BE2C (cell line): ENCODE measurements at regions not wholly inside any gene's neighbourhood (a gene's known extent, or its start where the extent isn't known, plus 50 kb on each side); places are given as distances from the start of the nearest gene placed in this dataset.

Source experiments
- DNase-seq: peaks from one replicate; pipeline ENCODE4 v3.0.0-alpha.2; 2020
- H3K27me3 ChIP-seq: fragments of 250-450 bp; sonication (Bioruptor Pico); 2 replicates; pipeline ENCODE4 v1.5.1; 2020; ENCODE audit warnings: mild to moderate bottlenecking
- H3K36me3 ChIP-seq: fragments of 250-450 bp; sonication (Bioruptor Pico); 2 replicates; pipeline ENCODE4 v1.5.1; 2020; ENCODE audit warnings: mild to moderate bottlenecking
- H3K4me1 ChIP-seq: fragments of 250-450 bp; sonication (Bioruptor Pico); 2 replicates; pipeline ENCODE4 v1.5.1; 2020
- H3K4me3 ChIP-seq: 2 replicates; pipeline ENCODE4 v1.5.1; 2011; ENCODE audit warnings: low read depth, low read length
- H3K9me3 ChIP-seq: fragments of 250-450 bp; sonication (Bioruptor Pico); 2 replicates; pipeline ENCODE4 v1.5.1; 2020
- TF ChIP-seq, protein P1 (sequence below): IDR thresholded peaks from 2 replicates; pipeline ENCODE4 v1.5.1; 2012; ENCODE audit warnings: mild to moderate bottlenecking, low read depth, low read length

DNA sequence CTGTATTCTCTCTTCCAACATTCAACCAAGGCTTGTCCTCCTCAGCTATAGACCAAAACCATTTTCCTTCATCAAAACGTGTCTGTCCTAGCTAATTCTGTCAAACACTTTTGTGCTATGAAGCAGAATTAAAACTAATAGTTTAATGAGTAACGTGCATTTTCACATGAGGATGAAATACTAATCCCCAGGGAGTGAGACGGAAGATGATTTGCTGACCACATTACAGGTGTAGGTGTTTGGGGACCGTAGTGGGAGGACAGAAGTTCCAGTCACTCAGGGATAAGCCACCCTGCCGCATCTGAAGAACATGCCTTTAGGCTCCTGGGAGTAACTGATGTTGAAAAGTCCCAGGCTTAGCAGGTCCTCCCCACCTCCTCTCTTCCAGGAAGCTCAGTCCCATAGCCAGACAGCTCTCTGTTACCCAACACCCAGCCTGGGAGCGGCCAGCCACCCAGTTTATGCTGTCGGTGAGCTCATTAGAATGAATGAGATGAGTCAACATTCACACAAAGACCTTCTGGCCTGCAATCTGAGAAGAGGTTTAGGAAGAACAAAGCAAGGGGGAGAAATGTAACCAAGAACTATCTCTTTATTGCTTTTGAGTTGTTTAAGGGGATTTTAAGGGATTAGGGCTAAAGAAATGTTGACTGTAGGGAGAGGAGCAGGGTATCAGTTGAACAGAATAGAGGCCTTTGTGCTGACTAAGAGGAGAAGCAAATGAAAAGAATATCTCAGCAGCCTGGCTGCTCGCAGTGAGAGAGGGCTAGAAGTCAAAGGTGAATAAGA, 122.5 kb downstream of the FOXI3 start:
- DNase-seq, result no peak
- Histone ChIP-seq H3K4me3 (no peak overlapping the region), H3K36me3 (no peaks in the 10 kb centered on the region), H3K27me3 (no peaks in the 10 kb centered on the region), H3K9me3 (no peaks in the 10 kb centered on the region), H3K4me1 (no peaks in the 10 kb centered on the region)
- TF ChIP-seq, protein P1, sequence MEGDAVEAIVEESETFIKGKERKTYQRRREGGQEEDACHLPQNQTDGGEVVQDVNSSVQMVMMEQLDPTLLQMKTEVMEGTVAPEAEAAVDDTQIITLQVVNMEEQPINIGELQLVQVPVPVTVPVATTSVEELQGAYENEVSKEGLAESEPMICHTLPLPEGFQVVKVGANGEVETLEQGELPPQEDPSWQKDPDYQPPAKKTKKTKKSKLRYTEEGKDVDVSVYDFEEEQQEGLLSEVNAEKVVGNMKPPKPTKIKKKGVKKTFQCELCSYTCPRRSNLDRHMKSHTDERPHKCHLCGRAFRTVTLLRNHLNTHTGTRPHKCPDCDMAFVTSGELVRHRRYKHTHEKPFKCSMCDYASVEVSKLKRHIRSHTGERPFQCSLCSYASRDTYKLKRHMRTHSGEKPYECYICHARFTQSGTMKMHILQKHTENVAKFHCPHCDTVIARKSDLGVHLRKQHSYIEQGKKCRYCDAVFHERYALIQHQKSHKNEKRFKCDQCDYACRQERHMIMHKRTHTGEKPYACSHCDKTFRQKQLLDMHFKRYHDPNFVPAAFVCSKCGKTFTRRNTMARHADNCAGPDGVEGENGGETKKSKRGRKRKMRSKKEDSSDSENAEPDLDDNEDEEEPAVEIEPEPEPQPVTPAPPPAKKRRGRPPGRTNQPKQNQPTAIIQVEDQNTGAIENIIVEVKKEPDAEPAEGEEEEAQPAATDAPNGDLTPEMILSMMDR, result no peak

DNA sequence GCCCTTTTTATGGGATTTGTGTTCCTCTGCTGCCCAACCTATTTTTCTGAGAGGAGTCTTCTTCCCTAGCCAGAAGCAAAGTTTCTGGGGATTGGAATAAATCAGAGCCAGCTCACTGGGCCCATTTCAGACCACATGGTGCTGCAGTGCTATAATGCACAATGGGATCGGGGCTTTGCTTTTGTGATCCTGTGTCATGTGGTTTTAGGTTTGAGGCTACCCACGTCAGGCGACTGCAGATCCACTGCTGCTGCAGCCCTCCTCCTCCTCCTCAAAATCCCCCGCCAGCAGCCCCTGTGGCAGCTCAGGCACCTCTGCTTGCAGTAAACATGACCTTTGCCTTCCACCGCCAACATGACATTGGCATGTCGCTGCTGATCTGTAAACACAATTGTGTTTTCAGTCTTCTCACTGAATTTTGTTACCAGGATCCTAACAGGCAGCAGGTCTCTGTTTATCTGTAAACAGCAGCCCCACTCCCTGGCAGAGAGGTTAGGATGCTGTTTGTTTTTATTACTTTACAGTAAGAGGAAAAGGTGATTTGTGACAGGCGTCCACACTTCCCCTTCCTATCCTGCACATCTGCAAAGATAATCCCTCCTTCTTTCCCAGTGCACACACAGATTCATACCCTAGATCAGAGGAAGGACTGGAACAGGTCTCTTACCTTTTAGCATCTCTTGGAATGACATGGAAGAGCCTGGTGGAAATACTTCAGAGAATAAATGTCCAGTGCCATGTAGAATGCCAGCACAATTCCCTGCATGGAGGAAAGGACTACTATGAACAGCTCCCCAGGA, 130.8 kb downstream of the FOXI3 start:
- H3K36me3 ChIP-seq, result no peaks in the 10 kb centered on the region
- TF ChIP-seq, protein P1, result no peak

DNA sequence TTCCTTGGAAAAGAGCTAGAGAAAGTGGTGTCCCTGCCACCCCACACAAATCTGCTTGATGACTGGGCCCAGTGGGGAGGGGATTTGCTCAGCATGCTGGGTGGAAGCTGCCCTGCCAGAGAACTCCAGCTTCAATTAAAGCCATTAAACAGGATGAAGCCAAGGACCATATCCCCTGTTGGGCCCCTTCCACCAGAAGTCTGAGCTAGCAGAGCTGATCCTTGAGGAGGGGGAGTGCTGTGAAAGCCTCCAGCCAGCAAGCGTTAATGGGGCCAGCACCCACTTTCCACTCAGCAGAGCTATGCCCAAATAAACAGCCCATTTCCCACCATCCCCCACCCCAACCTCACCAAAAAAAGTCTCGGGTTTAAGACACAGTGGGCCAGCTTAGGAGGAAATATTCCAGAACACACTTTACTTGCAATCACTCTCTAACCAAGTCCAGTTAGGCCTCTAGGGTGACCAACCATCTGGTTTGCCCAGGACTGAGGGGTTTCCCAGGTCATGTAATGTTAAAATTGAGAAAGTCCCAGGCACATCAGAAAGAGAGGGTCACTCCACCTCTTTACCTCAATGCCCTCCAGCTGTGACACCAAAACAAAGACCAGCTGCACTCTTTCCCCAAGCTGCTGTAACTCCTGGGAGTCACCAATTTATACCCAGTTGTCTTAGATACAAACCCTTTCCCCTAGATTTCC, 132.3 kb downstream of the FOXI3 start:
- TF ChIP-seq, protein P1, result no peak
- no peak for DNase-seq
- no peaks in the 10 kb centered on the region for H3K27me3 ChIP-seq
- no peaks in the 10 kb centered on the region for H3K4me1 ChIP-seq
- no peak overlapping the region for H3K4me3 ChIP-seq
- no peaks in the 10 kb centered on the region for H3K36me3 ChIP-seq
- H3K9me3 ChIP-seq, result no peaks in the 10 kb centered on the region

More for the DNA sequence above, 130.8 kb downstream of the FOXI3 start:
- Histone ChIP-seq H3K4me1 (no peaks in the 10 kb centered on the region), H3K4me3 (no peak overlapping the region), H3K9me3 (no peaks in the 10 kb centered on the region), H3K27me3 (no peaks in the 10 kb centered on the region)
- DNase-seq, result no peak

DNA sequence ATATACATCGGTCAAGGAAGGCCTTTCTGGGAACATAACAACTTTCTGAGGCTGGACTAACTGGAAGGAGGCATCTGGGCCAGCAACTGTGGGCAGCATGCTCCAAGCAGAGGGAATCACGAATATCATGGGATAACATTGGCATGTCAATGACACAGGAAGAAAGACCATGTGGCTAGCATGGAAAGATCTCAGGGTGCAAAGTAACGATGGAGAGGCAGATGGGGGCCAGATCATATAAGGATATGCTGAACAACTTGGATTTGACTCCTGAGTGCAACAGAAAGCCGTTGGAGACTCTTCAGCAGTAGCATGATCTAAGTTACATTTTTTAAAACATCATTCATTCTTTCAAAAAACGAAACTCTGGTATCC, 133.6 kb downstream of the FOXI3 start:
- Histone ChIP-seq H3K27me3 (no peaks in the 10 kb centered on the region), H3K36me3 (no peaks in the 10 kb centered on the region), H3K4me1 (no peaks in the 10 kb centered on the region), H3K9me3 (no peaks in the 10 kb centered on the region), H3K4me3 (no peak overlapping the region)
- DNase-seq, result no peak
- TF ChIP-seq, protein P1, result no peak

DNA sequence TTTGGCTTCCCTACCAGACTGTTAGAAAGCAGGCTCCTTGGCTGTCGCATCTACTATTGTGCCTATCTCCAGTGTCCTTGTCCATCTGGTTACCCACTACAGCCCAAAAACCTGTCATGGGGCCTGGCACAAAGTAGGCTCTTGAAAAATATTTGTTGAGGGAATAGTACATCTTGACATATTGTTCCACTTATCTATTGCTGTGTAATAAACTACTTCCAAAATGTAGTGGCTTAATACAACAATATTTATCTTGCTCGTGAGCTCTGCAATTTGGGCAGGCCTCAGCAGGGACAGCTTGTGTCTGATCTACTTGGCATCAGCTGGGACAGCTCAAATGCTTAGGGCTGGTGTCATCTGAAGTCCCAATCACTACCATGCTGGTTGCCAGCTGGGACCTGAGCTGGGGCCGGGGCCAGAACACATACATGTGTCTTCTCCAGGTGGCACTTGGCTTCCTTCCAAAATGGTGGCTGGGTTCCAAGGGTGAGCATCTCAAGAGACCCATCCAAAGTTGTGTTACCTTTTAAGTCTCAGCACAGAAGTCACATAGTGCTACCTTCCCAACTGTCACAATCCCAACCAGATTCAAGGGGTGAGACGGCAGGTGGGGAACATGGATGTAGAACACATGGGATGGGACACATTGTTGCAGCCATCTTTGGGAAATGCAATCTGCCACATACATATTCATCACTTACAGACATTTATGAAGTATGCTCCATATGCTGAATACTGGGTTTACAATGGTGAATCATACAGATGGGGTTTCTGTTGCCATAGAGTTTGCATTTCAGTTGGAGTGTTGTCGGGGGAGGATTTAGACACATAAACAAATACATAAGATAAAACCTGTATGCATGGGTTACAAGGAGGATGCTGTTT, 134.2 kb downstream of the FOXI3 start:
- DNase-seq, result no peak
- Histone ChIP-seq H3K9me3 (no peaks in the 10 kb centered on the region), H3K36me3 (no peaks in the 10 kb centered on the region), H3K27me3 (no peaks in the 10 kb centered on the region), H3K4me3 (no peak overlapping the region), H3K4me1 (no peaks in the 10 kb centered on the region)
- TF ChIP-seq, protein P1, result no peak
